ENCODE measurements at regions not wholly inside any gene's neighbourhood (a gene's known extent, or its start where the extent isn't known, plus 50 kb on each side); places are given as distances from the start of the nearest gene placed in this dataset.

- TF ChIP-seq BACH1 (IDR thresholded peaks at IDR 0.05; ENCODE audit: low read length): no peak
- no peak for TF ChIP-seq CREB1 (IDR thresholded peaks at IDR 0.05)
- no peak for TF ChIP-seq SIX5 (IDR thresholded peaks at IDR 0.05; ENCODE audit: low read depth, low read length)
- no peak for TF ChIP-seq NRF1 (IDR thresholded peaks at IDR 0.05; ENCODE audit: low read depth, low read length)
- no peak for TF ChIP-seq USF2 (IDR thresholded peaks at IDR 0.05; ENCODE audit: low read length)
- no peak for TF ChIP-seq PHF8 (conservative IDR thresholded peaks at IDR 0.05; ENCODE audit: low read depth, low read length)
- no peak for TF ChIP-seq TAF1 (IDR thresholded peaks at IDR 0.05; ENCODE audit: low read depth, low read length)
- TF ChIP-seq JUN (IDR thresholded peaks at IDR 0.05; ENCODE audit: low read depth, low read length): no peak
- TF ChIP-seq FOSL1 (IDR thresholded peaks at IDR 0.05; ENCODE audit: insufficient read depth, low read depth, low read length): no peak
- no peak for TF ChIP-seq CBX8 (IDR thresholded peaks at IDR 0.05; ENCODE audit: borderline replicate concordance, low read depth, low read length)
- no peak for TF ChIP-seq MAX (IDR thresholded peaks at IDR 0.05)
- no peak for TF ChIP-seq SP4 (IDR thresholded peaks at IDR 0.05; ENCODE audit: low read length)
- TF ChIP-seq RNF2 (IDR thresholded peaks at IDR 0.05; ENCODE audit: borderline replicate concordance, low read depth, low read length, missing control alignments, poor library complexity, severe bottlenecking): no peak
These were observed 299.3 kb upstream of the SOX9 start (continued) for GRCh38 chr17:71821511-71821910.
